22Rv1 (cell line): ENCODE measurements at regions not wholly inside any gene's neighbourhood (a gene's known extent, or its start where the extent isn't known, plus 50 kb on each side); places are given as distances from the start of the nearest gene placed in this dataset.

Source experiments
- CTCF ChIP-seq: fragments of 450-650 bp; IDR thresholded peaks from 2 replicates; pipeline ENCODE4 v1.5.1; 2017; ENCODE audit warnings: mild to moderate bottlenecking
- ZFX ChIP-seq: fragments of 450-650 bp; IDR thresholded peaks from 2 replicates; pipeline ENCODE4 v1.6.1; 2017; ENCODE audit warnings: antibody characterized with exemption, borderline replicate concordance

- no peak for TF ChIP-seq ZFX
- no peak for TF ChIP-seq CTCF
These were observed 77.6 kb upstream of the SHH start for GRCh38 chr7:155889636-155890511.
